ENCODE measurements at regions not wholly inside any gene's neighbourhood (a gene's known extent, or its start where the extent isn't known, plus 50 kb on each side); places are given as distances from the start of the nearest gene placed in this dataset.

GRCh38 chr10:78912361-78913218, 156.2 kb upstream of the ZMIZ1 start:
- no peak for ATAC-seq
- intact Hi-C loops (cut with micrococcal nuclease), result no loop called here
- RAD21 ChIA-PET (ENCODE audit: low non-redundant PET in 1 of 2, low total read pairs in 2 of 2, uncharacterized antibody in 2 of 2, unreplicated experiment in 2 of 2), result no interaction called here
- no peak overlapping the region for H3K4me3 ChIP-seq (replicated peaks in 1 of 2; ENCODE audit: low read depth in 1 of 2, low read length in 2 of 2)
- peaks cover 8 to 9% of the 10 kb centered on the region in 2 experiments for H3K4me1 ChIP-seq (ENCODE audit: control insufficient read depth in 1 of 2, insufficient read depth in 2 of 2, low read length in 2 of 2)
- CTCF ChIA-PET, result no interaction called here
- DNase-seq (ENCODE audit: low read depth, low spot score), result no peak
- POLR2A ChIA-PET, result no interaction called here
- H3K4me2 ChIP-seq (ENCODE audit: low read length), result no peak overlapping the region
- no peak overlapping the region for H2AFZ ChIP-seq (ENCODE audit: low read depth, low read length, poor library complexity, severe bottlenecking)
- H3K9me2 ChIP-seq (ENCODE audit: insufficient read depth), result no peaks in the 10 kb centered on the region
- H4K20me1 ChIP-seq (ENCODE audit: insufficient read depth), result no peaks in the 10 kb centered on the region
- no peaks in the 10 kb centered on the region for H3K79me2 ChIP-seq (ENCODE audit: insufficient read depth, low read length)
- H3K27me3 ChIP-seq (ENCODE audit: insufficient read depth, low read length), result no peaks in the 10 kb centered on the region
- H3K9me3 ChIP-seq (ENCODE audit: control insufficient read depth in 1 of 2, insufficient read depth in 1 of 2, low read depth in 1 of 2, low read length in 2 of 2), result no peaks in the 10 kb centered on the region
- H3K36me3 ChIP-seq (ENCODE audit: control insufficient read depth in 1 of 2, insufficient read depth in 2 of 2, low read length in 2 of 2), result no peaks in the 10 kb centered on the region
- TF ChIP-seq CEBPB (IDR thresholded peaks at IDR 0.05; ENCODE audit: low read depth) (no peak), REST (IDR thresholded peaks at IDR 0.05; ENCODE audit: low read depth) (no peak), YY1 (IDR thresholded peaks at IDR 0.05; ENCODE audit: extremely low read depth, insufficient replicate concordance, low read depth, low read length) (no peak), ZFX (IDR thresholded peaks at IDR 0.05) (no peak), EZH2 (IDR thresholded peaks at IDR 0.05) (no peak), ATF3 (IDR thresholded peaks at IDR 0.05) (no peak), TCF7L2 (IDR thresholded peaks at IDR 0.05; ENCODE audit: borderline replicate concordance, extremely low read depth, insufficient read depth, insufficient read length) (no peak), ZBTB33 (IDR thresholded peaks at IDR 0.05; ENCODE audit: extremely low read depth, insufficient replicate concordance, low read length) (no peak), EZH2phosphoT487 (IDR thresholded peaks at IDR 0.05; ENCODE audit: borderline replicate concordance) (no peak), MAX (IDR thresholded peaks at IDR 0.05) (no peak), CBX3 (IDR thresholded peaks at IDR 0.05; ENCODE audit: low read depth) (no peak), SP1 (IDR thresholded peaks at IDR 0.05; ENCODE audit: low read depth) (no peak), FOSL1 (IDR thresholded peaks at IDR 0.05; ENCODE audit: low read depth) (no peak), ZNF274 (IDR thresholded peaks at IDR 0.05; ENCODE audit: low read depth, low read length) (no peak), EGR1 (IDR thresholded peaks at IDR 0.05; ENCODE audit: low read depth) (no peak)
- no peak overlapping the region for H3K9ac ChIP-seq (ENCODE audit: low read length)
- BruUV-seq (replicated peaks), result no TSS peak
- H3K27ac ChIP-seq (ENCODE audit: low read depth, low read length), result no peak overlapping the region

All from HCT116 (cell line).